Skin epidermis (tissue), 12 donors: ENCODE measurements at regions not wholly inside any gene's neighbourhood (a gene's known extent, or its start where the extent isn't known, plus 50 kb on each side); places are given as distances from the start of the nearest gene placed in this dataset.
"Not testable (repeated sequence)": the region's sequence is repeated elsewhere in the genome, so short reads cannot be mapped to it uniquely, and the experiment has no call there.

Experiments used
- H3K27ac ChIP-seq, 21 experiments: fragments of 200-600 bp; sonication (generic) in 11 of 21; one replicate each; pipeline ENCODE4 v1.5.0; 2020; ENCODE audit warnings: mild to moderate bottlenecking in 3 of 21, inconsistent platforms in 2 of 21, moderate library complexity in 2 of 21
- H3K4me3 ChIP-seq, 7 experiments: fragments of 200-600 bp; sonication (generic) in 2 of 7; one replicate each; pipeline ENCODE4 v1.5.0; 2020; ENCODE audit warnings: inconsistent platforms in 2 of 7, mild to moderate bottlenecking in 2 of 7, moderate library complexity in 1 of 7

- Histone ChIP-seq H3K27ac (no peak overlapping the region), H3K4me3 (no peak overlapping the region)
Observed at GRCh38 chr2:52495816-52496215, 1271.8 kb upstream of the CHAC2 start.

GRCh38 chr2:52477166-52477565 is 1290.4 kb upstream of the CHAC2 start:
- H3K27ac ChIP-seq: no peak overlapping the region
- no peak overlapping the region for H3K4me3 ChIP-seq

DNA sequence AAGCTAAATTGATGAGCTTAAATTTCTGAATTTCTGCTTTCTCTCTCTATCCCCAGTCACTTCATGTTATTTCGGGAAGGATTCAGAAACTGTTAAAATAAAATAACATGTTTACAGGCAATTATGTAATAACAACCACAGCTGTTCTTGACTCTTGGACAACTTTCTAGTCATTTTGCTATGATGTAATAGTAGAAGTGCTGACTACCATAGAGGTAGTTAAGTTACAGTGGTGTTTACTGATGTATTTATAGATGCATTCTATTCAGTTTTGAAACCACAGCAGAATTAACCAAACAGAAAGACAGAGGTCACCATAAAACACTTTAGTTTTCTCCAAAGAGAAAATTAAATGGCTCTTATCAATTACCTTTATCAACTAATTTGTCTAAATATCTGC is 1292.0 kb upstream of the CHAC2 start:
- Histone ChIP-seq H3K27ac (no peak overlapping the region), H3K4me3 (no peak overlapping the region)

- Histone ChIP-seq H3K4me3 (no peak overlapping the region), H3K27ac (no peak overlapping the region)
Observed at GRCh38 chr2:52474091-52474490, 1293.5 kb upstream of the CHAC2 start.

- H3K27ac ChIP-seq: no peak overlapping the region
- no peak overlapping the region for H3K4me3 ChIP-seq
Observed at GRCh38 chr2:52473526-52473925, 1294.1 kb upstream of the CHAC2 start.

- H3K4me3 ChIP-seq, H3K27ac ChIP-seq: not testable (repeated sequence)
Observed at GRCh38 chr2:52470457-52470856, 1297.1 kb upstream of the CHAC2 start.

DNA sequence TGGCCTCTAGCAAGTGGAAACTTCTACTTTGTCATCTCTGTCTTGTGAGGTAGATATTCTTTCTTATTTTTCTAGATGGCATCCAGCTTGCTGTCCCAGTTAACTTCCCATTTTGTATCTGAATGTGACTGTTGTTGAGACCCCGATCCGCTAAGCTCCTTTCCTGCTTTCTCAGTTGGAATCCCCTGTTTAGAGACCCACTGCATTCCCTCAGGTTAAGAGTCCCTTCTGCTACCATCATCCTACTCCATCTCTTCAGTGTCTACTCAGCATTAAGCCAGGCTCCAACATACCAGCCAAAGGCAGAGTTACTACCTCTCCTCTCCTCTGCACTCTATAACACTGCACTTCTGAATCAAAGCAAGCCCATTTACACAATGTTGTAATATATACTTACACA is 1300.4 kb upstream of the CHAC2 start:
- H3K27ac ChIP-seq: no peak overlapping the region
- no peak overlapping the region for H3K4me3 ChIP-seq

DNA sequence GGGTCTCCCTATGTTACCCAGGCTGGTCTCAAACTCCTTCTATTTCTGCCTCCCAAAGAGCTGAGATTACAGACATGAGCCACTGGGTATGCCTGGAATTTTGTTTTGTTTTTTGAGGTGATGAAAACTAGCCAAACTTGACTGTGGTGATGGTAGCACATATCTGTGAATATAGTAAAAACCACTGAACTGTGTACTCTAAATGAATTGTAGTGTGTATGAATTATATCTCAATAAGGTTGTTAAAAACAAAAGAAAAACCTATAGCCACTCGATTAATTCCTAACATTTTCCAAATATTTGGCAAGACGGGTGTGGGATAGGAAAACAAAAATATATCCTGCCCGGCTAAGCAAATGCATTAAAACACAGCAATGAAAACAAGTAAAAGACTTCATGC is 1302.3 kb upstream of the CHAC2 start:
- Histone ChIP-seq H3K27ac (no peak overlapping the region), H3K4me3 (no peak overlapping the region)

DNA sequence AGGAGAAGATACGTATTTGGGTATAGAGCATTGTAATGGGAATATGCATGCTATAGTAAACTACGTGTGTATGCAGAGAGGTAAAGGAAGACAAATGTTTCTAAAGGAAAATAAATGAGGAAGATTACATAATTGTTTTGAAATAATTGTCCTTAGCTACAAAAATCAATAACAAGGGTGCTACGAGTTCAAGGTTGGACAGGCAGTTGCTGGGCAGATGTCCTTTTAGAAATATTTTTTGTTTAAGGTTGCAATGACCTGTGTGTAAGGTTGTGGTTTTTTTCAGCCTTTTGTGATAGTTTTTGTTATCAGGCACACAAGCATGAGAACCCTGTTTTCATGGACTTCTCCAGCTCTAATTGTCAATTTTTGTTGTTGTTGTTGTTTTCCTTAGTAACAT is 1304.1 kb upstream of the CHAC2 start:
- H3K4me3 ChIP-seq: no peak overlapping the region
- H3K27ac ChIP-seq: no peak overlapping the region

DNA sequence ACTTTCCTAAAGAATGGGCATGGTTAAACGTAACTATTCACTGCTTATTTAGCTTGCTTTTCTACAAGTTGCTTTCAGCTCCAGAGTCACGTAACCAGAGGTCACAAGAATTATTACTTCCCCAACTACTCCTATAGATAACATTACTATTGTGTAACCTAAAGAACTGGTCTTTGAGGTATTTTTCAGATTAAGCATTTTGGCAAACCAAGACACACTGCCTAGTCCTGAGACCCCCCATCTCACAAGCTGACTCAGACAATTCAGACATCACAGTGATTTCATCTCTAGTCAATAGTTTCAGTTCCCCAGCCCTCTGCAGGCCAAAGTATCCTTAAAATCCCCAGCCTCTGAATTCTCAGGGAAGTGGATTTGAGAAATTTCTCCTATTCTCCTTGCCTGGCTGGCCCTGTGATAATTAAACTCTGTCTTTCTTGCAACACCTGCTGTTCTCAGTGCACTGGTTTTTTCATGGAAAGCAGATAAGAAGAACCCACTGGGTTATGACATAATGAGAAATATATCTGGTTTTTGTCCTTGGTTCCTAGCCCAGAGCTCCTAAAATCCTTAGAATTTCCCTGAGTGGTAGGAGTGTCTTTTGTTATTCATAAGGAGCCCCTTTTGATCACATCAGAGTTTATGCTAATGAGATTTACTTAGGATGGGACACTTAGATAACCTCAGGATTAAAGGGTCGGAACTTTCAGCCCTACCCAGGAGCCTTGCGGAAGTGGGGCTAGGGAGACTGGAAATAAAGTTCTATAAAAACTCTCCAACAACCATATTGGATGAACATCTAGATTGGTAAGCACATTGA is 1310.8 kb upstream of the CHAC2 start:
- H3K27ac ChIP-seq: no peak overlapping the region
- H3K4me3 ChIP-seq: no peak overlapping the region

- Histone ChIP-seq H3K4me3 (no peak overlapping the region), H3K27ac (no peak overlapping the region)
Observed at GRCh38 chr2:52454962-52455361, 1312.6 kb upstream of the CHAC2 start.

DNA sequence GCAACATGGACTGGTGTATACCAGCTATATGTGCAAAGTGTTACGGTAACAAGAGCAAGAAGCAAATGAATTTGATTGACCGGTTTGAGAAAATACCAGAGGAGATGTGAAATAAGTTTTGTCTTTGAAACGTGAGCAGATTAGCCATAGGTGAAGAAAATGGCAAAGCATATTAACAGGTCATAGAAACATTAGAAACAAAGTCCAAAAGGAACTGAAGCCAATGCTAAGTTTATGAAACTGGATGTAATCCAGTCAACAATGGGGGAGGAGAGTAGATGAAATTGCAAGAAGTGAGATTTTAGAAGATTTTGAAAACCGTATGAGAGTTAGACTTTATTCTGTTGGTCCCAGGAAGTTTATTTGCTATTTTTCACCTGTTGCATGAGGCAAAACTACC is 1315.4 kb upstream of the CHAC2 start:
- no peak overlapping the region for H3K4me3 ChIP-seq

DNA sequence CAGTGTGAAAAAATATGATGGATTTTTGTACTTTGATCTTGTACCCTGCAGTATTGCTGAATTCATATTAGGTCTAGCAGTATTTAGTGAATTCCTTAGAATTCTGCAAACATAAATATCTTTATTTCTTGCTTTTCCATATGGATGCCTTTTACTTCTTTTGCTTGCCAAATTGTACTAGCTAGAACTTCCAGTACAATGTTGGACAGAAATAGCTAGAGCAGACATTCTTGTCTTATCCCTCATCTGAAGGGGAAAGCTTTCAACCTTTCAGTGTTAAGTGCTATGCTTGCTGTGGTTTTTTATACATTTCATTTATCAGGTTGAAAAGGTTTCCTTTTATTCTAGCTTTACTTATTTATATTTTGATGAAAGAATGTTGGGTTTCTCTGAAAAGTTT is 1321.9 kb upstream of the CHAC2 start:
- H3K27ac ChIP-seq: no peak overlapping the region
- no peak overlapping the region for H3K4me3 ChIP-seq

More for the DNA sequence above, 1315.4 kb upstream of the CHAC2 start:
- H3K27ac ChIP-seq: no peak overlapping the region

- H3K27ac ChIP-seq: no peak overlapping the region
- H3K4me3 ChIP-seq: no peak overlapping the region
Observed at GRCh38 chr2:52431352-52431760, 1336.2 kb upstream of the CHAC2 start.

GRCh38 chr2:52429740-52430139 is 1337.9 kb upstream of the CHAC2 start:
- H3K4me3 ChIP-seq: no peak overlapping the region
- no peak overlapping the region for H3K27ac ChIP-seq

DNA sequence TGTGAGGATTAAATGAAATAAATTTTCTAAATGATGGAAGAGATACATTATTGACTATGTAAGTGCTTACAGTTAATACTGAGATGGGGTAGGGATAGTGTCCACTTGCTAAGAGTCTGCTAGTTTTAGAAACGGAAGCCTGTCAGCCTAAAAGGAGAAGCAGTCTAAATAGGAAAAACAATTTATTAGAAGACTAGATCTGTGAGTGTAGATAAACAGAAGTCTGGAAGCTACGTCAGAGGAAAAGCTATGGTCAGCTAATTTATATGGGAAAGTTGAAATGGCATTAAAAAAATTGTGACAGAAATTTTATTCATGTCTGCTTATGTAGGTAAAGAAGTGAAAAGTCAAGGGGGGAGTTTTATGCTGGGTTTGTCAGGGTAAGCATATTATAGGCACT is 1338.4 kb upstream of the CHAC2 start:
- H3K4me3 ChIP-seq: no peak overlapping the region
- no peak overlapping the region for H3K27ac ChIP-seq

DNA sequence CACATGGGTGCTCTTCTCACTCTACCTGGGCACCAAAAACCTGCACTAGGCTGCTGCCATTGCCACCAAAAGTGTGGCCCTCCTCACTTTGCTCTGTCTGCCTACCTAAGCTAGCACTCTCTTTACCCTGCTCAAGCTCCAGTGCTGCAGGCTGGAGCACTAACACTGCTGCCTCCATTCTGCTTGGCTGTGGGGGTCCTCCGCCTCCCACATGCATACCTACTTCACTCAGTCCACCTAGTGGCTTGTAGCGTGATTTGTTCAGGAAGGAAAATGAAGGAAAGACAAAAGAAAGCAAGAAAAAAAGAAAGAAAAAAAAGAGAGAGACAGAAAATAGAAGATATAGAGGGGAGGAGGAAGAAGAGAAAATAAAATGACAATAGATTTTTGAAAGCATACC is 1339.4 kb upstream of the CHAC2 start:
- H3K4me3 ChIP-seq: no peak overlapping the region
- H3K27ac ChIP-seq: no peak overlapping the region

DNA sequence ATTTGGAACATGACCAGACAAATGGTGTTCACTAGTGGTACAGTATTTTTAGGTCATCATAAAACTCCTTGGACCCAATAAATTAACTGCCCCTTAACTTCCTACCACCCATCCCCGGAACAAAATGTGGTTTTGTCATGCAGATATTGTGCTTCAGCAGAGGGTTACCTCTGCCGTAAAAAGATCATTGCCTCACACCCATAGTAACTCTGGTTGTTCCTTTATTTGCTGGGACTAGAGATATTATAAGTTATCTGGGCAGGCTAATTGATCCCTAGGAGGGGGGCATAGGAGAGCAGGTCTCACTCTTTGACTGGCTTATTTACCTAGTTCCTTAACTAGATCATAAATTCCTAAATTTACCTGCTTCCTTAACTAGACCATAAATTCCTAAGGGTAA is 1343.9 kb upstream of the CHAC2 start:
- Histone ChIP-seq H3K27ac (no peak overlapping the region), H3K4me3 (no peak overlapping the region)

DNA sequence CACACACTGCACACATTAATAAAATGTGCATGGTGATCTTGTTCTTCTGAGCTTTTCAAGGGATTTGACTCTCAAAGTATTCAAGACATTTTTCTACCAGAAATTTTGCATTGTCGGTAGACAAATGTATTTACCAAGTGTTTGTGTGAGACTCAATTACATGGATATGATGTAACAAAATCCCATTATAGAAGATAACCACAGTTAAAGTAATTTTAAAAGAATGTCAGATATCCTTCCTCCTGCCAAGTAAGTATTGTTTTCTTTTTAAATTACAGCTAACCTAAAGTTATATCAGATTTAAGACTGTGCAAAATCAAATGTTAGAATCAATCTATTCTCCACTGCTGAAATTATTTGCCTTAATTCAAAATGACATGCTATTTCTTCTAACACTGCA is 1344.5 kb upstream of the CHAC2 start:
- Histone ChIP-seq H3K27ac (no peak overlapping the region), H3K4me3 (no peak overlapping the region)

GRCh38 chr2:52416340-52416739 is 1351.3 kb upstream of the CHAC2 start:
- H3K27ac ChIP-seq: no peak overlapping the region
- no peak overlapping the region for H3K4me3 ChIP-seq

GRCh38 chr2:52414561-52415295 is 1352.9 kb upstream of the CHAC2 start:
- H3K4me3 ChIP-seq: no peak overlapping the region
- H3K27ac ChIP-seq: no peak overlapping the region
